ENCODE measurements at regions not wholly inside any gene's neighbourhood (a gene's known extent, or its start where the extent isn't known, plus 50 kb on each side); places are given as distances from the start of the nearest gene placed in this dataset.

GRCh38 chr13:90995001-90995400 is 352.5 kb upstream of the MIR17HG start:
- Histone ChIP-seq H3K4me1 (replicated peaks) (no peaks in the 10 kb centered on the region), H3K36me3 (no peaks in the 10 kb centered on the region), H3K27ac (no peak overlapping the region), H3K4me3 (no peak overlapping the region), H3K27me3 (replicated peaks; ENCODE audit: insufficient read depth) (no peaks in the 10 kb centered on the region), H3K9me3 (no peaks in the 10 kb centered on the region)
- no peak for DNase-seq (ENCODE audit: low spot score)
- 85% methylated on average over 3 of the region's 3 CpGs for WGBS
- intact Hi-C loops (cut with DNase I): no loop called here
- no peak for TF ChIP-seq CTCF (IDR thresholded peaks at IDR 0.05)
- no peak for TF ChIP-seq POLR2AphosphoS5 (IDR thresholded peaks at IDR 0.05)
- no peak for TF ChIP-seq POLR2A (IDR thresholded peaks at IDR 0.05)

- no peaks in the 10 kb centered on the region for H3K36me3 ChIP-seq
- no peaks in the 10 kb centered on the region for H3K27me3 ChIP-seq (replicated peaks; ENCODE audit: insufficient read depth)
- no peak for DNase-seq (ENCODE audit: low spot score)
- H3K4me1 ChIP-seq (replicated peaks): no peaks in the 10 kb centered on the region
- no peak overlapping the region for H3K27ac ChIP-seq
- no peaks in the 10 kb centered on the region for H3K9me3 ChIP-seq
- H3K4me3 ChIP-seq: no peak overlapping the region
- 24% methylated on average over 4 of the region's 4 CpGs for WGBS
- TF ChIP-seq POLR2AphosphoS5 (IDR thresholded peaks at IDR 0.05) (no peak), POLR2A (IDR thresholded peaks at IDR 0.05) (no peak), CTCF (IDR thresholded peaks at IDR 0.05) (no peak)
- intact Hi-C loops (cut with DNase I): no loop called here
Observed at GRCh38 chr13:90995614-90996013, 351.9 kb upstream of the MIR17HG start.

GRCh38 chr13:90997951-90998350 is 349.5 kb upstream of the MIR17HG start:
- no peak overlapping the region for H3K27ac ChIP-seq
- no peaks in the 10 kb centered on the region for H3K4me1 ChIP-seq (replicated peaks)
- WGBS: 95% methylated on average over 1 of the region's 1 CpG
- no peaks in the 10 kb centered on the region for H3K27me3 ChIP-seq (replicated peaks; ENCODE audit: insufficient read depth)
- no peak for TF ChIP-seq POLR2A (IDR thresholded peaks at IDR 0.05)
- TF ChIP-seq CTCF (IDR thresholded peaks at IDR 0.05): no peak
- TF ChIP-seq POLR2AphosphoS5 (IDR thresholded peaks at IDR 0.05): no peak
- H3K4me3 ChIP-seq: no peak overlapping the region
- intact Hi-C loops (cut with DNase I): no loop called here
- H3K9me3 ChIP-seq: no peaks in the 10 kb centered on the region
- H3K36me3 ChIP-seq: no peaks in the 10 kb centered on the region
- no peak for DNase-seq (ENCODE audit: low spot score)

- no peak for TF ChIP-seq CTCF (IDR thresholded peaks at IDR 0.05)
- intact Hi-C loops (cut with DNase I): no loop called here
- H3K36me3 ChIP-seq: no peaks in the 10 kb centered on the region
- no peaks in the 10 kb centered on the region for H3K9me3 ChIP-seq
- H3K27ac ChIP-seq: no peak overlapping the region
- H3K4me3 ChIP-seq: no peak overlapping the region
- DNase-seq (ENCODE audit: low spot score): no peak
- no peaks in the 10 kb centered on the region for H3K27me3 ChIP-seq (replicated peaks; ENCODE audit: insufficient read depth)
- H3K4me1 ChIP-seq (replicated peaks): no peaks in the 10 kb centered on the region
Observed at GRCh38 chr13:90999401-90999800, 348.1 kb upstream of the MIR17HG start.

- intact Hi-C loops (cut with DNase I): no loop called here
- H3K4me3 ChIP-seq: no peak overlapping the region
- no peak for TF ChIP-seq POLR2AphosphoS5 (IDR thresholded peaks at IDR 0.05)
- no peak for TF ChIP-seq CTCF (IDR thresholded peaks at IDR 0.05)
- TF ChIP-seq POLR2A (IDR thresholded peaks at IDR 0.05): no peak
- no peak overlapping the region for H3K27ac ChIP-seq
- no peak for DNase-seq (ENCODE audit: low spot score)
- WGBS: 87% methylated on average over 6 of the region's 6 CpGs
- no peaks in the 10 kb centered on the region for H3K27me3 ChIP-seq (replicated peaks; ENCODE audit: insufficient read depth)
- H3K4me1 ChIP-seq (replicated peaks): no peaks in the 10 kb centered on the region
- no peaks in the 10 kb centered on the region for H3K36me3 ChIP-seq
- H3K9me3 ChIP-seq: no peaks in the 10 kb centered on the region
Observed at GRCh38 chr13:91001371-91001770, 346.1 kb upstream of the MIR17HG start.

All from prostate gland (tissue), 2 donors.